Lung (tissue), 11 donors: ENCODE measurements at regions not wholly inside any gene's neighbourhood (a gene's known extent, or its start where the extent isn't known, plus 50 kb on each side); places are given as distances from the start of the nearest gene placed in this dataset.

ENCODE experiments used
- ATAC-seq: fragments of 200-7000 bp; cut with Tn5 transposase; one replicate; pipeline ENCODE4 v1.9.1; 2020; ENCODE audit warnings: moderate number of reproducible peaks; ENCODE audit not compliant: insufficient read depth, low FRiP score
- DNase-seq, 3 donors: peaks; one replicate each; pipeline ENCODE4 v3.0.0-alpha.2; 2013 to 2017
- H3K27ac ChIP-seq, 2 donors: one replicate each; pipeline ENCODE4 v1.5.1; 2013; ENCODE audit warnings: mild to moderate bottlenecking in 2 of 2, moderate library complexity in 2 of 2, control low read depth in 1 of 2, inconsistent platforms in 1 of 2, low read depth in 1 of 2, low read length in 1 of 2
- H3K27me3 ChIP-seq, 3 donors: one replicate each; pipeline ENCODE4 v1.5.1; 2013; ENCODE audit warnings: low read length in 2 of 3; ENCODE audit not compliant: control insufficient read depth in 3 of 3, insufficient read depth in 3 of 3
- H3K36me3 ChIP-seq, 4 donors: one replicate each; pipeline ENCODE4 v1.5.1; 2013; ENCODE audit warnings: low read length in 4 of 4, mild to moderate bottlenecking in 1 of 4, moderate library complexity in 1 of 4; ENCODE audit not compliant: control insufficient read depth in 4 of 4, insufficient read depth in 4 of 4
- H3K4me1 ChIP-seq, 5 donors: one replicate each; pipeline ENCODE4 v1.5.1; 2013; ENCODE audit warnings: low read length in 5 of 5, mild to moderate bottlenecking in 2 of 5, moderate library complexity in 1 of 5; ENCODE audit not compliant: control insufficient read depth in 5 of 5, insufficient read depth in 5 of 5
- H3K4me3 ChIP-seq: one replicate; pipeline ENCODE4 v1.5.1; 2013; ENCODE audit warnings: mild to moderate bottlenecking, control low read depth, moderate library complexity
- H3K9ac ChIP-seq, 2 donors: one replicate each; pipeline ENCODE4 v1.5.1; 2013; ENCODE audit warnings: low read length in 2 of 2, control low read depth in 1 of 2; ENCODE audit not compliant: insufficient read depth in 1 of 2
- H3K9me3 ChIP-seq, 4 donors: one replicate each; pipeline ENCODE4 v1.5.1; 2013; ENCODE audit warnings: low read length in 3 of 4, mild to moderate bottlenecking in 1 of 4, moderate library complexity in 1 of 4; ENCODE audit not compliant: control insufficient read depth in 4 of 4, insufficient read depth in 3 of 4
- WGBS, 2 donors: extraction: QIAGEN DNeasy Blood & Tissue Kit; methylation state at CpG; one replicate each; pipeline ENCODE4 v1.1.7; 2013; 5-methylcytosine and 5-hydroxymethylcytosine counted together
- TF ChIP-seq, protein P1 (sequence below): IDR thresholded peaks from 2 replicates; pipeline ENCODE4 v1.5.1; 2012; ENCODE audit warnings: mild to moderate bottlenecking; ENCODE audit errors: control extremely low read depth, extremely low read depth
- donor health status: control.
- donor health status: control.
- donor health status: Bipolar disorder and iron deficiency.
- donor health status: healthy.
- donor health status: DM: yes; HTN: yes; CAD: no.

GRCh38 chr9:79195879-79196278 is 375.9 kb upstream of the TLE4 start:
- DNase-seq (peak in 2 of 3 donors; percentile 54 to 74), ATAC-seq (no peak)
- H3K4me3 ChIP-seq: no peak overlapping the region
- no peak overlapping the region for H3K27ac ChIP-seq
- H3K9ac ChIP-seq: no peak overlapping the region
- H3K4me1 ChIP-seq: peaks cover 0 to 17% (median 0%) of the 10 kb centered on the region in 5 donors
- TF ChIP-seq, protein P1, sequence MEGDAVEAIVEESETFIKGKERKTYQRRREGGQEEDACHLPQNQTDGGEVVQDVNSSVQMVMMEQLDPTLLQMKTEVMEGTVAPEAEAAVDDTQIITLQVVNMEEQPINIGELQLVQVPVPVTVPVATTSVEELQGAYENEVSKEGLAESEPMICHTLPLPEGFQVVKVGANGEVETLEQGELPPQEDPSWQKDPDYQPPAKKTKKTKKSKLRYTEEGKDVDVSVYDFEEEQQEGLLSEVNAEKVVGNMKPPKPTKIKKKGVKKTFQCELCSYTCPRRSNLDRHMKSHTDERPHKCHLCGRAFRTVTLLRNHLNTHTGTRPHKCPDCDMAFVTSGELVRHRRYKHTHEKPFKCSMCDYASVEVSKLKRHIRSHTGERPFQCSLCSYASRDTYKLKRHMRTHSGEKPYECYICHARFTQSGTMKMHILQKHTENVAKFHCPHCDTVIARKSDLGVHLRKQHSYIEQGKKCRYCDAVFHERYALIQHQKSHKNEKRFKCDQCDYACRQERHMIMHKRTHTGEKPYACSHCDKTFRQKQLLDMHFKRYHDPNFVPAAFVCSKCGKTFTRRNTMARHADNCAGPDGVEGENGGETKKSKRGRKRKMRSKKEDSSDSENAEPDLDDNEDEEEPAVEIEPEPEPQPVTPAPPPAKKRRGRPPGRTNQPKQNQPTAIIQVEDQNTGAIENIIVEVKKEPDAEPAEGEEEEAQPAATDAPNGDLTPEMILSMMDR: no peak
- H3K36me3 ChIP-seq: no peaks in the 10 kb centered on the region
- peaks cover 0 to 5% (median 0%) of the 10 kb centered on the region in 4 donors for H3K9me3 ChIP-seq
- peaks cover 0 to 5% (median 0%) of the 10 kb centered on the region in 3 donors for H3K27me3 ChIP-seq

DNA sequence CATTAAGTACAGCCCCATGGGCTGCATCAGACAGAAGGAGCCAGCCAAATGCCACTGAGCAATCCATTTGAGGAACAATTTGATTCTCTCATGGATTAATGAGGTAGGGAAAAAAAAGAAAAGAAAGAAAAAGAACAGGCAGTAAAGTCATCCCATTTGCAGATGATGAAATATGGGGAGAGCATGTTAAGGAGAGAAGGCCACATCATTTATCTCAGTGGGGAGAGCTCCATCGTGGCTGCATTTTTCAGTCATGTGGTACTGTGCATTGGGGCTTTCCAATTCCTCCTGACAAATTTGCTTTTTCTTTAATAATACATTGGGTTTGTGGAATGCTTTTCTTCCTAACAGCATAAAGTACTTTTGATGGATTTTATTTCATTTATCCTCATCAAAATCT is 375.2 kb upstream of the TLE4 start:
- DNase-seq (no peak), ATAC-seq (no peak)
- Histone ChIP-seq H3K36me3 (no peaks in the 10 kb centered on the region), H3K27me3 (peaks cover 0 to 5% (median 0%) of the 10 kb centered on the region in 3 donors), H3K27ac (no peak overlapping the region), H3K9me3 (peaks cover 0 to 5% (median 0%) of the 10 kb centered on the region in 4 donors), H3K9ac (no peak overlapping the region), H3K4me1 (peaks cover 0 to 17% (median 0%) of the 10 kb centered on the region in 5 donors), H3K4me3 (no peak overlapping the region)
- TF ChIP-seq, protein P1: no peak
- 57 to 74% methylated on average over 1 of the region's 1 CpG for WGBS, 2 donors

DNA sequence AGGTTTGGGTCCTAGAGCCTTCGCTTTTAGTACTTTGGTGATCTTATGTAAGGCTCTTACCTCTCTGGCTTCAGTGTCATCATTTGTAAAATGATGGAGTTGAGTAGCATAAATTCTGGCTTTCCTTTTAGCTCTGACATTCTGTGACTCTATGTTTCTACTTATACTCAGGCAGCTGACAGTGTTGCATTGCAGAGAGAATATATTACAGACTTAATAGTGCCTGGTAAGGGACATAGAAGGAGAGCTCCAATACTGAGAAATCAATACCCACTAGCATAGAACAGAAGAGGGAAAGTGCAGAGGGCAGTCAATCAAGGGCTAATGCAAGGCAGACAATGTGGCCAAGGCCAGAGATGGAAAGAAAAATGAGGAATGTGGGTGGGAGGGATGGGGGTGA is 371.4 kb upstream of the TLE4 start:
- H3K9me3 ChIP-seq: no peaks in the 10 kb centered on the region
- 42% methylated on average over 1 of the region's 1 CpG for WGBS, 2 donors
- no peak overlapping the region for H3K9ac ChIP-seq
- no peak overlapping the region for H3K27ac ChIP-seq
- TF ChIP-seq, protein P1: no peak
- peaks cover 0 to 12% (median 0%) of the 10 kb centered on the region in 5 donors for H3K4me1 ChIP-seq
- DNase-seq (no peak), ATAC-seq (no peak)
- no peak overlapping the region for H3K4me3 ChIP-seq
- H3K27me3 ChIP-seq: peaks cover 0 to 5% (median 0%) of the 10 kb centered on the region in 3 donors
- no peaks in the 10 kb centered on the region for H3K36me3 ChIP-seq

DNA sequence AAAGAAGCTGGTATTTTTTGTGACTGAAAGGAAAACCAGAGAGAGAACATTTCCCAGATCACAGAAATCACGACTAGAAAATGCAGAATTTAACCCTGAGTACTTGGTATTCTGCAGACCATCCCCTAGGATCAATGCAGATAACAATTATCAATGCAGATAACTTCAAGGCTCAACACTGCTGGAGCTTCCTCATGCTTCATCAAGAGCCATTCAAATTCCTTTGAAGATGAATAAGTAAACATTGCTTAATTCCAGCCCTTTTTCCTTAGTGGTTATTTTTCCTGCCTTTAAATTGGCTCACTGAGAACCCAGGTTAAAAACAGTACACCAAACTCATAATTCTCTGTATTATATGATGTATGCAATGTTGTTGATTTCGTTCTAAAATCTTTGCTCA is 370.1 kb upstream of the TLE4 start:
- Histone ChIP-seq H3K4me1 (peaks cover 0 to 2% (median 0%) of the 10 kb centered on the region in 5 donors), H3K36me3 (no peaks in the 10 kb centered on the region), H3K9ac (no peak overlapping the region), H3K27ac (no peak overlapping the region), H3K9me3 (no peaks in the 10 kb centered on the region), H3K4me3 (no peak overlapping the region), H3K27me3 (peaks cover 0 to 9% (median 0%) of the 10 kb centered on the region in 3 donors)
- TF ChIP-seq, protein P1: no peak
- 50 to 74% methylated on average over 2 of the region's 2 CpGs for WGBS, 2 donors
- no peak for ATAC-seq
- DNase-seq: no peak
